H9 (cell line): ENCODE measurements at regions not wholly inside any gene's neighbourhood (a gene's known extent, or its start where the extent isn't known, plus 50 kb on each side); places are given as distances from the start of the nearest gene placed in this dataset.

Experiments used
- DNase-seq: peaks from one replicate; pipeline ENCODE4 v3.0.0-alpha.2; 2017
- H2AFZ ChIP-seq: one replicate; pipeline ENCODE4 v1.6.1; 2013; ENCODE audit warnings: mild to moderate bottlenecking, low read length, control low read depth, moderate library complexity
- H2AK5ac ChIP-seq: 2 replicates; pipeline ENCODE4 v1.6.1; 2013; ENCODE audit warnings: low read length, control low read depth, mixed read lengths; ENCODE audit not compliant: insufficient read length
- H2BK120ac ChIP-seq: one replicate; pipeline ENCODE4 v1.6.1; 2013; ENCODE audit warnings: low read depth, mild to moderate bottlenecking, low read length, control low read depth, inconsistent platforms; ENCODE audit not compliant: poor library complexity, severe bottlenecking
- H2BK12ac ChIP-seq: 2 replicates; pipeline ENCODE4 v1.6.1; 2013; ENCODE audit warnings: low read length, control low read depth, mixed read lengths, low read depth; ENCODE audit not compliant: insufficient read length
- H2BK15ac ChIP-seq: 2 replicates; pipeline ENCODE4 v1.6.1; 2013; ENCODE audit warnings: low read depth, low read length, control low read depth
- H2BK20ac ChIP-seq: one replicate; pipeline ENCODE4 v1.6.1; 2013; ENCODE audit warnings: low read depth, mild to moderate bottlenecking, low read length, control low read depth, inconsistent platforms; ENCODE audit not compliant: poor library complexity, severe bottlenecking
- H2BK5ac ChIP-seq: 2 replicates; pipeline ENCODE4 v1.6.1; 2013; ENCODE audit warnings: low read length, control low read depth, mixed read lengths; ENCODE audit not compliant: insufficient read length
- H3K14ac ChIP-seq: 2 replicates; pipeline ENCODE4 v1.6.1; 2013; ENCODE audit warnings: low read length, control low read depth; ENCODE audit not compliant: insufficient read depth
- H3K18ac ChIP-seq: 2 replicates; pipeline ENCODE4 v1.6.1; 2013; ENCODE audit warnings: low read depth, mild to moderate bottlenecking, mixed read lengths, low read length, control low read depth; ENCODE audit not compliant: insufficient read length
- H3K23ac ChIP-seq: 2 replicates; pipeline ENCODE4 v1.6.1; 2013; ENCODE audit warnings: low read length, control low read depth, mixed read lengths, low read depth; ENCODE audit not compliant: insufficient read length
- H3K23me2 ChIP-seq: 2 replicates; pipeline ENCODE4 v1.6.1; 2013; ENCODE audit warnings: low read depth, mild to moderate bottlenecking, mixed read lengths, low read length, control low read depth; ENCODE audit not compliant: insufficient read length, poor library complexity, severe bottlenecking
- H3K27ac ChIP-seq: 2 replicates; pipeline ENCODE4 v1.5.1; 2013; ENCODE audit warnings: low read length, control low read depth, mixed read lengths, low read depth; ENCODE audit not compliant: insufficient read length
- H3K27me3 ChIP-seq: 2 replicates; pipeline ENCODE4 v1.6.1; 2013; ENCODE audit warnings: low read length, control low read depth, inconsistent platforms; ENCODE audit not compliant: insufficient read depth
- H3K4ac ChIP-seq: 2 replicates; pipeline ENCODE4 v1.6.1; 2013; ENCODE audit warnings: low read depth, mild to moderate bottlenecking, control low read depth, inconsistent platforms, low read length, moderate library complexity
- H3K4me1 ChIP-seq: 2 replicates; pipeline ENCODE4 v1.6.1; 2013; ENCODE audit warnings: low read length, control low read depth, inconsistent platforms; ENCODE audit not compliant: insufficient read depth
- H3K4me2 ChIP-seq: 2 replicates; pipeline ENCODE4 v1.6.1; 2013; ENCODE audit warnings: low read length, control low read depth, mixed read lengths; ENCODE audit not compliant: insufficient read length, insufficient read depth
- H3K56ac ChIP-seq: 2 replicates; pipeline ENCODE4 v1.6.1; 2013; ENCODE audit warnings: low read depth, mild to moderate bottlenecking, mixed read lengths, low read length, control low read depth; ENCODE audit not compliant: insufficient read length
- H3K79me1 ChIP-seq: 2 replicates; pipeline ENCODE4 v1.6.1; 2013; ENCODE audit warnings: low read depth, mild to moderate bottlenecking, moderate library complexity, low read length, control low read depth, inconsistent platforms; ENCODE audit not compliant: insufficient read depth, poor library complexity, severe bottlenecking
- H3K79me2 ChIP-seq: 2 replicates; pipeline ENCODE4 v1.6.1; 2013; ENCODE audit warnings: low read length, control low read depth, inconsistent platforms; ENCODE audit not compliant: insufficient read depth
- H3K9ac ChIP-seq: 2 replicates; pipeline ENCODE4 v1.6.1; 2013; ENCODE audit warnings: low read length, control low read depth, mixed read lengths; ENCODE audit not compliant: insufficient read length; ENCODE audit errors: extremely low read depth
- H3K9me3 ChIP-seq: one replicate; pipeline ENCODE4 v1.6.1; 2013; ENCODE audit warnings: low read depth, low read length, inconsistent platforms; ENCODE audit not compliant: control insufficient read depth
- H3T11ph ChIP-seq: one replicate; pipeline ENCODE4 v1.6.1; 2013; ENCODE audit warnings: mild to moderate bottlenecking, low read length, control low read depth, inconsistent platforms
- H4K20me1 ChIP-seq: one replicate; pipeline ENCODE4 v1.6.1; 2013; ENCODE audit not compliant: control insufficient read depth, insufficient read length, insufficient read depth
- H4K5ac ChIP-seq: 2 replicates; pipeline ENCODE4 v1.6.1; 2013; ENCODE audit warnings: low read depth, mild to moderate bottlenecking, mixed read lengths, low read length, control low read depth; ENCODE audit not compliant: insufficient read length
- H4K8ac ChIP-seq: replicated peaks from 2 replicates; pipeline ENCODE4 v1.6.1; 2013; ENCODE audit warnings: low read length, control low read depth, mixed read lengths, low read depth; ENCODE audit not compliant: insufficient read length
- H4K91ac ChIP-seq: 2 replicates; pipeline ENCODE4 v1.6.1; 2013; ENCODE audit warnings: low read depth, mild to moderate bottlenecking, moderate library complexity, mixed read lengths, low read length, control low read depth; ENCODE audit not compliant: insufficient read length
- H3K27ac Mint-ChIP-seq, 3 experiments: 2 replicates in 2 of 3; 3 replicates in 1 of 3; pipeline ENCODE4 v1.8.0; 2020 to 2021; ENCODE audit warnings: mixed read lengths in 3 of 3, mild to moderate bottlenecking in 1 of 3, moderate library complexity in 1 of 3
- H3K27me3 Mint-ChIP-seq: 2 replicates; pipeline ENCODE4 v1.8.0; 2021; ENCODE audit warnings: low read depth, mild to moderate bottlenecking, moderate library complexity, mixed read lengths
- H3K36me3 Mint-ChIP-seq, 3 experiments: 2 replicates in 2 of 3; 3 replicates in 1 of 3; pipeline ENCODE4 v1.8.0; 2020 to 2021; ENCODE audit warnings: low read depth in 3 of 3, mixed read lengths in 3 of 3; ENCODE audit not compliant: insufficient read depth in 1 of 3
- H3K4me1 Mint-ChIP-seq, 2 experiments: 2 replicates each; pipeline ENCODE4 v1.8.0; 2020; ENCODE audit warnings: mixed read lengths in 2 of 2
- H3K4me3 Mint-ChIP-seq, 2 experiments: 2 replicates in 1 of 2; 3 replicates in 1 of 2; pipeline ENCODE4 v1.8.0; 2020 to 2021; ENCODE audit warnings: mild to moderate bottlenecking in 2 of 2, mixed read lengths in 2 of 2, moderate library complexity in 1 of 2
- H3K9me3 Mint-ChIP-seq, 2 experiments: 2 replicates in 1 of 2; 3 replicates in 1 of 2; pipeline ENCODE4 v1.8.0; 2020; ENCODE audit warnings: mild to moderate bottlenecking in 2 of 2, mixed read lengths in 2 of 2, moderate library complexity in 1 of 2
- CTCF ChIP-seq: fragments of 200-600 bp; sonication (generic); conservative IDR thresholded peaks from 3 replicates; pipeline ENCODE4 v1.8.0; 2021; ENCODE audit warnings: antibody characterized with exemption, mild to moderate bottlenecking
- WGBS: extraction: QIAGEN DNeasy Blood & Tissue Kit; methylation state at CpG from one replicate; pipeline ENCODE4 v1.1.7; 2013; ENCODE audit warnings: missing lambda C conversion rate, low lambda C conversion rate, mixed read lengths; ENCODE audit not compliant: insufficient read length; ENCODE audit errors: extremely low coverage; 5-methylcytosine and 5-hydroxymethylcytosine counted together

- H3K9me3 Mint-ChIP-seq, result no peaks in the 10 kb centered on the region; a peak in 2 of 5 replicates
- H3K27me3 ChIP-seq, result no peaks in the 10 kb centered on the region
- no peak for TF ChIP-seq CTCF
- H3K27me3 Mint-ChIP-seq, result no peaks in the 10 kb centered on the region
- H3K23ac ChIP-seq, result no peak overlapping the region
- no peak overlapping the region for H4K91ac ChIP-seq
- DNase-seq, result no peak
- no peak overlapping the region for H3K4ac ChIP-seq
- H4K20me1 ChIP-seq, result no peaks in the 10 kb centered on the region
- H2BK15ac ChIP-seq, result no peak overlapping the region
- no peak overlapping the region for H2BK5ac ChIP-seq
- no peak overlapping the region for H3K56ac ChIP-seq
- H3K4me1 Mint-ChIP-seq, result peaks cover 61 to 62% of the 10 kb centered on the region in 2 experiments
- H3K14ac ChIP-seq, result no peak overlapping the region
- H3K9me3 ChIP-seq, result no peaks in the 10 kb centered on the region
- H2BK12ac ChIP-seq, result no peak overlapping the region
- no peaks in the 10 kb centered on the region for H3K79me2 ChIP-seq
- H3K36me3 Mint-ChIP-seq, result no peaks in the 10 kb centered on the region
- H4K5ac ChIP-seq, result no peak overlapping the region
- no peak overlapping the region for H3K18ac ChIP-seq
- H3K9ac ChIP-seq, result no peak overlapping the region
- no peak overlapping the region for H2AK5ac ChIP-seq
- H3K4me2 ChIP-seq, result no peak overlapping the region
- no peak overlapping the region for H2AFZ ChIP-seq
- no peaks in the 10 kb centered on the region for H3K23me2 ChIP-seq
- no peaks in the 10 kb centered on the region for H3K79me1 ChIP-seq
- peak overlapping the region; percentile 86 to 93 (median 92); a peak in 5 of 7 replicates for H3K27ac Mint-ChIP-seq
- H2BK120ac ChIP-seq, result no peak overlapping the region
- H2BK20ac ChIP-seq, result no peak overlapping the region
- H3T11ph ChIP-seq, result no peak overlapping the region
- WGBS, result no CpG with 5 or more reads among the region's 9 CpGs
- peaks cover 10% of the 10 kb centered on the region; the same call in 1 of the 2 replicates for H3K4me1 ChIP-seq
- H4K8ac ChIP-seq, result no peak overlapping the region
- H3K27ac ChIP-seq, result no peak overlapping the region
- no peak overlapping the region for H3K4me3 Mint-ChIP-seq
Observed at GRCh38 chr6:167444602-167445346, 119.9 kb downstream of the TTLL2 start.
